HG03039 (cell line): ENCODE measurements at regions not wholly inside any gene's neighbourhood (a gene's known extent, or its start where the extent isn't known, plus 50 kb on each side); places are given as distances from the start of the nearest gene placed in this dataset.
"Not testable (repeated sequence)": the region's sequence is repeated elsewhere in the genome, so short reads cannot be mapped to it uniquely, and the experiment has no call there.

ENCODE experiments used
- ATAC-seq: cut with Tn5 transposase; IDR thresholded peaks from one replicate; pipeline ENCODE4 v1.9.1; 2021; ENCODE audit warnings: mild to moderate bottlenecking, moderate library complexity; ENCODE audit not compliant: unreplicated experiment

DNA sequence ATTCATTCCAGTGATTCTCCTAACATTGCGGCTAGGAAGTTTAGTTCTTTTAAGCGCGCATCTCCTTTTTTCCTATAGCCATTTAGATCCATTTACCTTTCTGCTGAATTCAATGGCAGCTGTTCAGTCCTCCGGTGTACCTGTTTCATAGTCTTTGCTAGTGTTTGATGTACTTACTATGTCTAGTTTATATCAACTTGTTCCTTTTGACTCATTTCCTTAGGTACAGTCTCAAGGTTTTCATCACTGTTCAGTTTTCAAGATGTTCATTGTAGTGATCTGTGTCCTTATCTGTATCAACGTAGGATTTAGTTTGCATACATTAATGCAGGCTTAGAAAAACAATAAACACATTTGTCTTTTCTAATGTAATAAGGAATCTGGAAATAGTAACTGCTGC lies 59.0 kb upstream of the MBNL1 start:
- ATAC-seq, result no peak

DNA sequence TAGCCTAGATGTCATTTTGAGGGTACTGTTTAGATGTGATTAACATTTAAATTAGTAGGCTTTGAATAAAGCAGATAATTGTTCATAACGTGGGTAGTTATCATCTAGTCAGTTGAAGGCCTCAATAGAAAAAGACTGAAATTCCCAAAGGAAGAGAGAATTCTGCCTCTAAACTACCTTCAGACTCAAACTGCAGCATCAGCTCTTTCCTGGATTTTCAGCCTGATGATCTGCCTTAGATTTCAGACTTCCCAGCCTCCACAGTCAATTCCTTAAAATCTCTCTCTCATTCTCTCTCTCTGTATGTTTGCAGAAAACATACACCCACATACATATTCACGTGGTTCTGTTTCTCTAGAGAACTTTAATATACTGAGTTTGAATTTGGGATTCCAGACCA lies 58.0 kb upstream of the MBNL1 start:
- no peak for ATAC-seq

DNA sequence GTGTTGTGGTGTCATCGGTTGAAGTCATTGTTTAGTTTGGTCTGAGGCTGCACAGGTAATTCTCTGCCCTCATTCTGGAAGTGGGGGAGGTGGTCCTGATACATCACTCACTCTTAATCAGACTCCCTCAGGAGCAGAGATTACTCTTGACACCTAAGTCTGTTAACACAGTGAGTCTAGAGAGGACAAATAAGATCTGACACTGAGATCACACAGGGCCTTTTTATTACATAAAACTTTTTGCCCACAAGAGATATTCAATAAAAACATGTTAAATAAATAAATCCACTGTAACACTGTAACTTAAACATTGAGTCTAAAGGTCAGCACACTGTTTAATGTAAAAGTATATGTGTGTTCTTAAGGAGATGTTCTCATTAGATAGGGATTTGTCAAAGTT lies 57.1 kb upstream of the MBNL1 start:
- no peak for ATAC-seq

DNA sequence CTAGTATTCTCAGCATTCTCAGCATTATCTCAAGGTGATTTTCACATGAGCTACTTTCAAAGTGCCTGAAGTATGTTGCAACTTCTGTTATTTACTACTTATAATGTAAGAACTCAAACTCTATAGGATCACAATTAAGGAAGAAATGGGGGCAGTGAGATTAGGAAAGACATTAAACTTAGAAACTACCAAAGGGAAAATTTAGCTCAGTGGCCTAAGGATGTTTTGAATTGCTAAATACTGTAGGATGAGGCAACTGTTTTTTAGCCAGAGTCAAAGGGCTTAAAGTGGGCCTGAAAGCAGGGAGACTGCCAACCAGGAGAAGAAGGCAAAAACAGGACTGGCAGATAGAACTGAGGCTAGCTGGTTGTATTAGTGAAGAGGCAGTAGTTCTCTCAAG lies 55.5 kb upstream of the MBNL1 start:
- no peak for ATAC-seq

DNA sequence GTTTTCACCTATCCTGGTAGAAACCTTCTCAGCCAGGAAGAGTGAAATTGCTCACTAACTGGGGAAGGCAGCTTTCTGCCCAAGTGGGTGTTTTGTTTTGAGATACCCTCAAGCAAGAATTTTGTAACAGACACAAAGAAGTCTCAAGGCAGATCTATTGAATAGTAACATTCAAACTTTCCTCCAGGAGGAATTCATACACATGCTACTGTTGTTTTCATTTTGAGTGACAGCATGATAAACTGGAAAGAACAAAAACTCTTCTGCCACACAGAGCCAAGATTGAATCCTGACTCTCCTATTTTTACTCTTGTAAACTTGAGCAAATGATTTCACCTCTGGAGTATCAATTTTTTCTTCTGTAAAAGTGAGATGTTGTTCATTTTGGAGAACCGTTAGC lies 54.8 kb upstream of the MBNL1 start:
- no peak for ATAC-seq

DNA sequence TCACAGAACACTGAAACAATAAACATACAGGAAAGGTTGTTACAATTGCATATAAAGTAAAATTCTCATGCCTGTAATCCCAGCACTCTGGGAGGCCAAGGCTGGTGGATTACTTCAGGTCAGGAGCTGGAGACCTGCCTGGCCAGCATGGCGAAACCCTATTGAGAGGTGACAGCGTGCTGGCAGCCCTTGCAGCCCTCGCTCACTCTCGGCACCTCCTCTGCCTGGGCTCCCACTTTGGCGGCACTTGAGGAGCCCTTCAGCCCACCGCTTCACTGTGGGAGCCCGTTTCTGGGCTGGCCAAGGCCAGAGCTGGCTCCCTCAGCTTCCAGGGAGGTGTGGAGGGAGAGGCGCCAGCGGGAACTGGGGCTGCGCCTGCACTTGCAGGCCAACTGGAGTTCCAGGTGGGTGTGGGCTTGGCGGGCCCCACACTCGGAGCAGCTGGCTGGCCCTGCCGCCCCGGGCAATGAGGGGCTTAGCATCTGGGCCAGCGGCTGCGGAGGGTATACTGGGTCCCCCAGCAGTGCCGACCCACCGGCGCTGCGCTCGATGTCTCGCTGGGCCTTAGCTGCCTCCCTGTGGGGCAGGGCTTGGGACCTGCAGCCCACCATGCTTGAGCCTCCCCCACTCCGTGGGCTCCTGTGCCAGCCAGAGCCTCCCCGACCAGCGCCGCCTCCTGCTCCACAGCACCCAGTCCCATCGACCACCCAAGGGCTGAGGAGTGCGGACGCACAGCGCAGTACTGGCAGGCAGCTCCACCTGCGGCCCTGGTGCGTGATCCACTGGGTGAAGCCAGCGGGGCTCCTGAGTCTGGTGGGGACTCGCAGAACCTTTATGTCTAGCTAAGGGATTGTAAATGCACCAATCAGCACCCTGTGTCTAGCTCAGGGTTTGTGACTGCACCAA lies 51.5 kb upstream of the MBNL1 start:
- not testable (repeated sequence) for ATAC-seq

DNA sequence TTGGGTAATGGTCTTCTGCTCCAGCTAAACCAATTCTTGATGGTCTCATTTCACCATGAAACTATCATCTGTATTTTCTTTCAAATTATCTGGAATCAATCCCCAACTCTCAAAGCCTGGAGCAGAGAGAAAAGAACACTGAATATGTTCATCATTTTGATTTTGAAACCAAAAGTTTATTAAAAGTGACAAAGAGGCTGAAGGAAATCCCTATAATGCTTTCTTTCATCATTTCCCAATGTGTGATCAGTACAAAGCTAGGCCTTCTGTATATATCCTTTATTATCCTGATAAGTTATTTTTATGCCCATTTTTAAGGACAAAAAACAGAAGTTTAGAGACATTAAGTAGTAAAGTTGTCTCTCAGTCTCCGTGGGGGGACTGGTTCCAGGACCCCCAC lies 50.1 kb upstream of the MBNL1 start:
- ATAC-seq, result no peak
